Breast epithelium (tissue), 4 donors: ENCODE measurements at regions not wholly inside any gene's neighbourhood (a gene's known extent, or its start where the extent isn't known, plus 50 kb on each side); places are given as distances from the start of the nearest gene placed in this dataset.

ENCODE experiments used
- DNase-seq, 2 donors: peaks; one replicate each; pipeline ENCODE4 v3.0.0-alpha.2; 2019; ENCODE audit warnings: low spot score in 2 of 2
- H3K27ac ChIP-seq, 2 donors: fragments of 200-600 bp; sonication (generic) in 1 of 2; one replicate each; pipeline ENCODE4 v1.5.1; 2016 to 2019; ENCODE audit warnings: mild to moderate bottlenecking in 1 of 2
- H3K27me3 ChIP-seq, 2 donors: fragments of 200-600 bp; sonication (generic) in 1 of 2; one replicate each; pipeline versions ENCODE4 v1.5.1 to v1.6.0; 2017 to 2019; ENCODE audit warnings: control low read depth in 1 of 2, mild to moderate bottlenecking in 1 of 2
- H3K36me3 ChIP-seq: fragments of 200-600 bp; one replicate; pipeline ENCODE4 v1.5.1; 2019
- H3K4me1 ChIP-seq, 2 donors: fragments of 200-600 bp; sonication (generic); one replicate each; pipeline ENCODE4 v1.5.1; 2016 to 2019; ENCODE audit warnings: control low read depth in 1 of 2
- H3K4me3 ChIP-seq, 3 donors: fragments of 200-600 bp; sonication (generic); 1 replicate in 2 of 3; 2 replicates in 1 of 3; pipeline ENCODE4 v1.5.1; 2016 to 2019; ENCODE audit warnings: mild to moderate bottlenecking in 3 of 3, moderate library complexity in 2 of 3
- H3K9me3 ChIP-seq, 2 donors: fragments of 200-600 bp; sonication (generic) in 1 of 2; one replicate each; pipeline ENCODE4 v1.5.1; 2016 to 2019; ENCODE audit warnings: control low read depth in 1 of 2
- CTCF ChIP-seq, 3 donors: fragments of 450-650 bp; IDR thresholded peaks; one replicate each; pipeline ENCODE4 v1.5.1; 2016 to 2017; ENCODE audit warnings: antibody characterized with exemption in 3 of 3, mild to moderate bottlenecking in 3 of 3, moderate library complexity in 3 of 3
- POLR2A ChIP-seq: fragments of 450-650 bp; IDR thresholded peaks from one replicate; pipeline ENCODE4 v1.6.1; 2016; ENCODE audit warnings: antibody characterized with exemption, mild to moderate bottlenecking, moderate library complexity
- POLR2AphosphoS5 ChIP-seq, 3 donors: sonication (generic); formaldehyde crosslinking; IDR thresholded peaks; one replicate each; pipeline ENCODE4 v1.6.1; 2017; ENCODE audit warnings: antibody characterized with exemption in 3 of 3
- intact Hi-C: fragments of 100-400 bp; cut with DNase I; formaldehyde crosslinking; loops from one replicate; pipeline ENCODE4 v1.15.1; 2023; ENCODE audit warnings: low total_unique reads

- intact Hi-C loops = no loop called here
- Histone ChIP-seq H3K36me3 (no peaks in the 10 kb centered on the region), H3K4me1 (no peaks in the 10 kb centered on the region), H3K9me3 (no peaks in the 10 kb centered on the region), H3K4me3 (no peak overlapping the region), H3K27ac (no peak overlapping the region), H3K27me3 (no peaks in the 10 kb centered on the region)
- no peak for TF ChIP-seq CTCF (IDR thresholded peaks at IDR 0.05)
- TF ChIP-seq POLR2AphosphoS5 (IDR thresholded peaks at IDR 0.05) = no peak
- TF ChIP-seq POLR2A = no peak
- DNase-seq = no peak
Measured at GRCh38 chr1:100628631-100629081, 90.7 kb downstream of the GPR88 start.

DNA sequence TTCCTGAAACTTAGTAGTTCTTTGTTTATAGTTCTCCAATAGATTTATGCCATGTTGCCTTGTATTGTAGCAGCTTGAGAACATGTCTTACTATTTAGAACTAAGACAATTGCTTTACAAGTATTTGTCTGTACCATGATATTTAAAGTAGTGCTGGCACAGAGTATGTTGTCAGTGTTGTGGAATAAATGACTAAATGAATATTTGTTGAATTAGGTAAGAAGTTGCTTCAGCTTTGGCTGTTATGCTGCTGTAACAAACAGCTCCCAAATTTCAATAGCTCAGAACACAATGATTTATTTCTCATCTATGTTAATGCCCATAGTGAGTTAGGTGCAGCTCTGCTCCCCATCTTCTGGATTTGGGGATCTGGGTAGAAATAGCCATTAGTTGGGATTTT lies 90.2 kb upstream of the VCAM1 start:
- Histone ChIP-seq H3K4me3 (no peak overlapping the region), H3K4me1 (no peaks in the 10 kb centered on the region), H3K27me3 (no peaks in the 10 kb centered on the region), H3K27ac (no peak overlapping the region), H3K36me3 (no peaks in the 10 kb centered on the region), H3K9me3 (no peaks in the 10 kb centered on the region)
- no peak for TF ChIP-seq CTCF (IDR thresholded peaks at IDR 0.05)
- no peak for DNase-seq
- intact Hi-C loops = no loop called here

GRCh38 chr1:100631015-100631551 lies 88.5 kb upstream of the VCAM1 start:
- no peak for DNase-seq
- Histone ChIP-seq H3K4me3 (no peak overlapping the region), H3K9me3 (no peaks in the 10 kb centered on the region), H3K4me1 (no peaks in the 10 kb centered on the region), H3K27me3 (no peaks in the 10 kb centered on the region), H3K27ac (no peak overlapping the region), H3K36me3 (no peaks in the 10 kb centered on the region)
- intact Hi-C loops = no loop called here
- TF ChIP-seq CTCF (IDR thresholded peaks at IDR 0.05) = no peak
- TF ChIP-seq POLR2AphosphoS5 (IDR thresholded peaks at IDR 0.05) = no peak
- TF ChIP-seq POLR2A = no peak

DNA sequence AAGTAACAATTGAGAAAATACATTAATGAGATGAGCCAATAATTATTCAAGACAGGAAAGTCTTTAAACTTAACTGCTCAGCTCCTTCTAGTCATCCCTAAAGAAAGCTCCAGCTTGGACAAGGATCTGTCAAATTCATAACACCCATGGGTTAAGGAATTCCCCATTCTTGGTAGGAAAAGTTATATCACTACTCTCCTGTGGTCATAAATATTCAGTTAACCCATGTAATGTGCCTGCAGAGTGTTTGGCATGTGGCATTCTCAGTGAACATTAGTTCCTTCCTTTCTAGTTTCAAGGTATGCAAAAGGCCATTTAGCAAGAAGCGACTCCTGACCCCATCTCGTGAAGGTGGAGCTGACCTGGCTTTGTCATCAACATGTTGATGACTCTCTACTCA lies 76.7 kb upstream of the VCAM1 start:
- Histone ChIP-seq H3K36me3 (no peaks in the 10 kb centered on the region), H3K27me3 (no peaks in the 10 kb centered on the region), H3K4me1 (no peaks in the 10 kb centered on the region), H3K4me3 (no peak overlapping the region), H3K9me3 (no peaks in the 10 kb centered on the region), H3K27ac (no peak overlapping the region)
- DNase-seq = no peak
- TF ChIP-seq POLR2AphosphoS5 (IDR thresholded peaks at IDR 0.05) = no peak
- TF ChIP-seq CTCF (IDR thresholded peaks at IDR 0.05) = no peak
- TF ChIP-seq POLR2A = no peak
- intact Hi-C loops = no loop called here

- H3K27ac ChIP-seq = no peak overlapping the region
- H3K4me1 ChIP-seq = no peaks in the 10 kb centered on the region
- TF ChIP-seq CTCF (IDR thresholded peaks at IDR 0.05) (no peak), POLR2A (no peak), POLR2AphosphoS5 (IDR thresholded peaks at IDR 0.05) (no peak)
- H3K9me3 ChIP-seq = peaks cover 0 to 2% of the 10 kb centered on the region in 2 donors
- H3K4me3 ChIP-seq = no peak overlapping the region
- H3K27me3 ChIP-seq = no peaks in the 10 kb centered on the region
- DNase-seq = no peak
- no peaks in the 10 kb centered on the region for H3K36me3 ChIP-seq
- intact Hi-C loops = no loop called here
Measured at GRCh38 chr1:100643471-100644196, 75.9 kb upstream of the VCAM1 start.
